GM19351 (cell line): ENCODE measurements at regions not wholly inside any gene's neighbourhood (a gene's known extent, or its start where the extent isn't known, plus 50 kb on each side); places are given as distances from the start of the nearest gene placed in this dataset.
"Not testable (repeated sequence)": the region's sequence is repeated elsewhere in the genome, so short reads cannot be mapped to it uniquely, and the experiment has no call there.

Experiments
- ATAC-seq: cut with Tn5 transposase; IDR thresholded peaks from one replicate; pipeline ENCODE4 v1.9.1; 2021; ENCODE audit warnings: mild to moderate bottlenecking, moderate library complexity; ENCODE audit not compliant: unreplicated experiment

DNA sequence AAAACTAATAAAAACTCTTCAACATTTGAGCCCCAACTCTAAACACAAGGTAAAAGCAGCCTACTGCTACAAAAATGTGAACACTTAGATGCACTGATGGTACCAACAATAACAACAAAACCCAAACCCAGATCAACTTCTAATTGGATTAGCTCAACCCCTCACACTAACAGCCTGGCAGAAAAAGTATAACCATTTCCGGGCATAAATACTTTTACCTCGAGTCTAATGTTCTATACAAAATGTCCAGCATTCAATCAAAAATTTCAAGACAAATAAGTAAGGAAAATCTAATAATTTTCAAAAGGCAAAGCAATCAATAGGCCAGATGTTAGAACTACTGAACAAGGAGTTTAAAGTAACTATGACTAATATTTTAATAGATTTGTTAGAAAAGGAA is 303.3 kb downstream of the ARRDC4 start:
- ATAC-seq, result no peak

DNA sequence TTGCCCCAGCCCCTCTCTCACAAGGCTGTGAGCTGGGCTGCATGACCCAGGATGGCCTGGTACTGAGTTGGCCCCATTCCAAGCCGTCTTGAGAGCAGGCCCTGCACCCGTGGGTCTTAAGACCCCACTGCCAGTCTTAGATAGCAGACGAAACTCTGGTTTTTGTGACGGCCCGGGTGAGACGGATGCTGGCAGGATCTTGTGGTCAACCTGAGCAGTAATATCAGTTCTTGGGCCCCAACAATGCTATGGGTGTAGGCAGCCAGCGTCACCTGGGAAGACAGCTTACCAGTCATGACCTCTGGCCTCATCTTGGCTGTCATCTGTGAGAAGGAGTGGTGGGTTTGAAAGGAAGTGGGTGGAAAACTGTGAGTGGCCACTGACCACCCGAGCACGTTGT is 305.8 kb downstream of the ARRDC4 start:
- ATAC-seq, result no peak

GRCh38 chr15:98268163-98268562 is 307.7 kb downstream of the ARRDC4 start:
- ATAC-seq, result no peak

GRCh38 chr15:98272625-98273024 is 312.1 kb downstream of the ARRDC4 start:
- no peak for ATAC-seq

- no peak for ATAC-seq
Measured at GRCh38 chr15:98276018-98276417, 315.5 kb downstream of the ARRDC4 start.

DNA sequence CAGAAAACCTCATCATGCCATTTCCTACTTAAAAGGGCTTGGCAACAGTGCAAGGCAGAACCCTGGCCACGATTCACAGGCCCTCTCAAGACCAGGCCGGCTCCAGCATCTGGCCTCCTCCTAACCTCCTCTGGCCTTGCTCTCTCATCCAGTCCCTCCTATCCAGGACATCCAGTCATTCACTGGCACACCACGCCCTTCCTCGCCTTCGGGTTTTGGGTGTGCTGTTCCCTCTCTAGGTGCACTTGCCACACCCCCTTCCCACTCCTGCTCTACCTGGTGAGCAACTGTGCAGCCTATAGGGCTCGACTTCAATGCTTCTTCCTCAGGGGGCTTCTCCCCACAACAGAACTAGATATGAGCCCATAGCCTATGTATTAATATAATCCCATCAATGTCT is 317.1 kb downstream of the ARRDC4 start:
- no peak for ATAC-seq

- no peak for ATAC-seq
Measured at GRCh38 chr15:98280284-98280975, 319.9 kb downstream of the ARRDC4 start.

- no peak for ATAC-seq
Measured at GRCh38 chr15:98281130-98281529, 320.6 kb downstream of the ARRDC4 start.

DNA sequence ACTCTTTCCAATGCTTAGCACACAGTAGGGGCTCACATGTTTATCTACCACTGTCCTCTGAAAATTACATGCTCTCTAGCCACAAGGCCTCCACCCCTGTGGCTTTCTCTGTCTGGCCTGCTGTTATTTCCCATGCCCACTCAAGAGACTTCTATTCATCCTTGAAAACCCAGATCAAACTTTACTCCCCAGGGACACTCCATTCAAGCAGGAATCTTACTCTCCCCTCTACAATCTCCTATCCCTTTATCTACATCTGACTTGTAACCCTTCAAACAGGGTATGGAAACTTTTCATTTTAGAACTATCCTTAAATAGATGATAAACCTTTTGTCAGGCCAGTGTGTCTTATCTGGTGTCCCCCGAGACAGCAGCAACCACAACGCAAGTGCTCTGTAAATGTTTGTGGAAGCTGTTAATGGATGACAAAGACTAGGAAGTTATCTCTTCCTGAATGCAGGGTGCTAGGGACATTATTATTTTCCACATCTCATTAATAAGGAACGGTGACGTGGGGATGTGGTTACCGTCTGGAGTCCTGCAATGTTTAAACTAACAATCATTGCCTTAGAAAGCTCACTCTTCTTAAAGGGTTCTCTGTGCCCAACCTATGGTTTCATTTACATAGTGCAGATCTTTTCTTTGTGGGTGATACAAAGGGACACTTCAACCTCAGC is 322.3 kb downstream of the ARRDC4 start:
- no peak for ATAC-seq

DNA sequence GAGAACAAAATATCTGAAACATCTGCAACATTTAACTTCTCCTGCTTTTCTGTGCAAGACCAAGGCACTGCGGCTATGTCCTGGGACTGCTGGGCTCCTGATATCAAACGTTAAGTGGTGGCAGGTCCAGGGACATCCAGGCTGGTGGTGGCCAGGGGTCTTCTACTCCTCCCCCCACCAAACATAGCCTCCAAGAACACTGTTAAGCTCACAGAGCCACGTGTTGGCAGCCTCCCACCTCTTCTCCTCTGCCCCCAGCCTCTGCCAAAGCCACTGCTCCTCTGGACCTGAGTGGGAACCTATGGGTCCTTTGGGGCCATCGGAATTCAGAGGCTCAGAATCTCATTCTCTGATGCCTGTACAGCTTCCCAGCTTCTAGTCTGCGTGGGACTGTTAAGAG is 325.7 kb downstream of the ARRDC4 start:
- ATAC-seq, result no peak

GRCh38 chr15:98286831-98287230 is 326.3 kb downstream of the ARRDC4 start:
- no peak for ATAC-seq

DNA sequence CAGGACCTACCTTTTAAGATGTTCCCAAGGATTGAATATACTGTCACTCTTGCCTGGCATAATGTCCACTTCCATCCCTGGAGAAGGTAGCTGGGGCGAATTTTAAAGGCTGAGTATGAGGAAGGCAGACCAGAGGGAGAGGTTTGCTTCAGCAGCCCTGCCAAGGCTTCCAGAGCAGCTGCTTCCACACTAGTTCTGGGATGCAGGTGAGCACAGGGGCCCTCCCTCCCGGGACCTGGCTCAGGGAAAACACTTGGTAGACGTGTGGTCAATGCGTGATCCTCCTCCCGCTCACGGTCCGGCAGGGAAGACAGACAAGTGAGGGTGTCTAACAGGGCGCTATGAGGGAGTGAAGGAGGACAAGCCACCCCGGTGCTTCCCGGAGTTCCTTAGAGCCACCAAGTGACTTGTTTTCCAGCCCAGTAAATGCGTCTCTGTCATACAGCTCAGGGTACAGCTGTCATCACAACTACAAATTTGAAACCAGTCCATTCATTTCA is 327.6 kb downstream of the ARRDC4 start:
- ATAC-seq, result no peak

DNA sequence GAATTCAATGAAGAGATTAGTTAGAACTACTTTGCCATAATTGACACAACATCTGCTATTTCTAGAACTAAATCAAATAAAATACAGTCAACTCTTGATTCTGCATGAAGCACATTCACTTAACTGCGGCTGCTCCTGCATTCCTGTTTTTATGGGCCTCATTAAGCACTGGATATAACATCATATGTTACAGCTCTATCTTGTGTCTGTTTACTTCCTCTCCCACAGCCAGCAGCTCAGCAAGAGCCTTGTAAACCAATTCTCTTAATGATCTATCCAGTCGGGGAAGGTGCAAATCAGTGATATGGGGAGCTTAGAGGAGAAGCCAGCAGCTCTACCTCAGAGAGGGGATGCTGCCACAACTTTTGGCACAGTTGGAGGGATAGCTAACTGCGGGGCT is 329.2 kb downstream of the ARRDC4 start:
- no peak for ATAC-seq

DNA sequence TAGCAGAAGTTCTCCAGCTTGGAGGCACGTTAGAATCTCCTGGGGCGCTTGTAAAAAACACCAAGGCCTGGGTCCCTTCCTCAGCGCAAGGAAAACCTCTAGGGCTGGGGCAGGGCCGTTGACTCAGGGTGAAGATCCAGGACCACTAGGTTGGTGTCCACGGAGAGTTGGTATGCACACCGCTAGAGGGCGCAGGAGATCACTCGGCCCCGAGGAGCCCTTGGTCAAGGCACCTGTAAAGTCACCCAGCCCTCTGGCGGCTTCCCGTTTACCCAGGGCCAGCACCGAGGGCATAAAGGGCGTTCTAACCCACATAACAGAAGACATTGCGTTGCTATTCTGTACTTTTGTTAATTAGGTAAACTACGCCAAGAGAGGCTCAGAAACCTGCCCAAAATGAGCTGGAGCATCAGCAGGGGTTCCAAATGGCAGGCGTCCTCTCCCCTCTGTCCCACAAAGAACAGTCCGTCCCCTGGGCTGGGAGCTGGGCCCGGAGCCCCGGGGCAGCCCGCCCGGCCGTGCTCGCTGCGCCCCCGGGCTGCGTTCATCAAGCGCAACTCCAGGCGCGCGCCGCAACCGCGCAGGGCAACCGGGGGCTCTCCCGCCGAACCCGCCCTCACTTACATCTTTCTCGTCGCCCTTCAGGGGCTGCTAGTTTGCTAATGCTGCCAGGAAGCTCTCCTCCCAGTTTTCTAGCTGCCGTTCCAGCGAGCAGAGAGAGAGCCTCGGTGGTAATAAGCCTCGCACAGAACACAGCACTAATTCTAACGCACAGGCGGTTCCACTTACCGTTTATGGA is 332.1 kb downstream of the ARRDC4 start:
- ATAC-seq, result peak; percentile 71

GRCh38 chr15:98294126-98294525 is 333.6 kb downstream of the ARRDC4 start:
- ATAC-seq, result no peak

GRCh38 chr15:98295101-98295759 is 334.7 kb downstream of the ARRDC4 start:
- ATAC-seq, result not testable (repeated sequence)

- no peak for ATAC-seq
Measured at GRCh38 chr15:98296653-98297052, 336.1 kb downstream of the ARRDC4 start.

- ATAC-seq, result no peak
Measured at GRCh38 chr15:98304371-98304770, 343.9 kb downstream of the ARRDC4 start.

DNA sequence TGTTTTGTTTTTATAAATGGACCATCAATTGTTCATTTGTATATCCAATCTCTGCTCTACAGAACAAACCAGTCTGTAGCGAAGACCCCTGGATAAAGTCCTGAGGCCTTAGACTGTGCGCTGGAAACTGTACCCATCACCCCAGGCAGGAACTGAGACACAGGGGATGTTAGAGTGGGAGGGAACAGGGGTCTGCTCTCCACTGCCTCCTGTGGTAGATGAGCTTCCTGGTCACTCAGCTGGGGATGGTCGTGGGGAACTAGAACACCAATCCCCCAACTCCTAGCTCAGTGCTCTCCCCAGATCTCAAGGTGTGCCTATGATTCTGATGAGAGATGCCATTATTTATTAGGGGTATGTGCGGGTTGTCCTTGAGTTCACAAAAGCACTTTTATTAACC is 340.2 kb upstream of the IGF1R start:
- no peak for ATAC-seq

DNA sequence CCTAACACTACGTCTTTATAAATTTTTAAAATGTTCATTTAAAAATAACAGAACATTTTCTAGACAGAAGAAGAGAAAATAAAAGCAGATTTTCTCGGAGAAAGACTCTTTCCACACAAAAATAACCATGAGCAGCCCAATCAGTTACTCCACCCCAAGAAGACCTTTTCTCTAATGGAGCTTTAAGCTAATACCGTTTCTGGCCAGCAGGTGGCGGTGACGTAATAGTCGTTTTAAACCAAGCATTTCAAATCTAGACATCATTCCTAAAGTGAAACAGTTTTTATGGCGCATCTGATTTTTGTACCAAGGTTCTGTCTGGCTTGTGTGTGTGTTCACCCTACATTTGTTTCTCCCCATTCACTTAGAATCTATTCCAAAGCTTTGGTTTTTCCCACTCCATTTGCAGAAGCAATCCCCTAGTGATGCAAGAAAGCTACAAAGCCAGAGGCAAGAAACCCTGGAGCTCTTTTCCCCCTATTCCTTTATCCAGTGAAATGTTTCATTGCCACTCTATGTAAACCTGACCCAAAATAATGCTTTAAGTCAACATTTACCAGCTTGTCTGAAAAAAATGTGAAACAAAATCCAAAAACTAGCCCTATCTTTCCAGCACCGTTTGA is 336.7 kb upstream of the IGF1R start:
- ATAC-seq, result peak; percentile 87

GRCh38 chr15:98312913-98313312 is 335.4 kb upstream of the IGF1R start:
- ATAC-seq, result no peak
